Endothelial cell of umbilical vein (primary cell): ENCODE measurements at regions not wholly inside any gene's neighbourhood (a gene's known extent, or its start where the extent isn't known, plus 50 kb on each side); places are given as distances from the start of the nearest gene placed in this dataset.
"Not testable (repeated sequence)": the region's sequence is repeated elsewhere in the genome, so short reads cannot be mapped to it uniquely, and the experiment has no call there.

Experiments used
- BruUV-seq: library from RNA; stranded (reverse); fragments of 400-500 nt; replicated peaks from 2 replicates; lab custom pipeline; 2021; lab: Mats Ljungman, UMichigan
- CTCF ChIA-PET: fragments of 300-600, 350-600 bp; sonication (Branson Sonifier 250); formaldehyde crosslinking; loops from one replicate; lab custom pipeline; 2021; ENCODE audit warnings: antibody characterized with exemption, inconsistent platforms; lab: Charles Lee
- POLR2A ChIA-PET: fragments of 300-600, 350-600 bp; sonication (Branson Sonifier 250); formaldehyde crosslinking; loops from one replicate; lab custom pipeline; 2021; ENCODE audit warnings: antibody characterized with exemption, inconsistent platforms; lab: Charles Lee
- DNase-seq: peaks from one replicate; pipeline ENCODE4 v3.0.0-alpha.2; 2011; ENCODE audit warnings: low read depth, low spot score
- FAIRE-seq: peaks from 2 replicates; lab custom pipeline; 2011; peaks lifted over from hg19 to GRCh38; lab: Jason Lieb, UNC
- H2AFZ ChIP-seq: 2 replicates; pipeline ENCODE4 v1.6.0; 2012; ENCODE audit warnings: low read depth, low read length, control low read depth, inconsistent platforms
- H3K27ac ChIP-seq: 2 replicates; pipeline ENCODE4 v1.5.1; 2011; ENCODE audit warnings: low read depth, mild to moderate bottlenecking, control low read depth, low read length, moderate library complexity; ENCODE audit not compliant: insufficient read depth
- H3K27me3 ChIP-seq, 2 experiments: 2 replicates each; pipeline versions ENCODE4 v1.6.0 to v1.6.1; 2011; ENCODE audit warnings: low read length in 2 of 2, mixed read lengths in 1 of 2; ENCODE audit not compliant: control insufficient read depth in 2 of 2, insufficient read depth in 2 of 2
- H3K36me3 ChIP-seq, 2 experiments: 2 replicates in 1 of 2; 3 replicates in 1 of 2; pipeline ENCODE4 v1.5.1; 2011; ENCODE audit warnings: low read length in 2 of 2, mild to moderate bottlenecking in 1 of 2, moderate library complexity in 1 of 2; ENCODE audit not compliant: control insufficient read depth in 2 of 2, insufficient read depth in 2 of 2; ENCODE audit errors: extremely low read depth in 1 of 2
- H3K4me1 ChIP-seq: 3 replicates; pipeline ENCODE4 v1.5.1; 2011; ENCODE audit warnings: mild to moderate bottlenecking, low read length; ENCODE audit not compliant: control insufficient read depth, insufficient read depth; ENCODE audit errors: extremely low read depth
- H3K4me2 ChIP-seq: 2 replicates; pipeline ENCODE4 v1.6.1; 2011; ENCODE audit warnings: low read length, control low read depth, mixed read lengths; ENCODE audit not compliant: insufficient read depth
- H3K4me3 ChIP-seq, 3 experiments: fragments of 200-600 bp in 1 of 3; sonication (generic), shearing (Covaris generic) in 1 of 3; replicated peaks in 1 of 3; 2 replicates each; pipeline ENCODE4 v1.5.1; 2011 to 2016; ENCODE audit warnings: control low read depth in 3 of 3, low read length in 3 of 3, mild to moderate bottlenecking in 2 of 3, inconsistent platforms in 1 of 3, low read depth in 1 of 3, moderate library complexity in 1 of 3; ENCODE audit not compliant: insufficient read depth in 1 of 3
- H3K79me2 ChIP-seq: 2 replicates; pipeline ENCODE4 v1.6.0; 2012; ENCODE audit warnings: low read length, inconsistent platforms; ENCODE audit not compliant: control insufficient read depth, insufficient read depth
- H3K9ac ChIP-seq: replicated peaks from 2 replicates; pipeline ENCODE3; 2011; ENCODE audit warnings: low read length, control low read depth; ENCODE audit not compliant: insufficient read depth; ENCODE audit errors: extremely low read depth
- H3K9me1 ChIP-seq: replicated peaks from 3 replicates; pipeline ENCODE4 v1.6.0; 2011; ENCODE audit warnings: mild to moderate bottlenecking, low read length; ENCODE audit not compliant: control insufficient read depth, insufficient read depth; ENCODE audit errors: extremely low read depth
- H3K9me3 ChIP-seq: replicated peaks from 2 replicates; pipeline ENCODE4 v1.5.1; 2012; ENCODE audit warnings: low read length, inconsistent platforms; ENCODE audit not compliant: control insufficient read depth, insufficient read depth
- H4K20me1 ChIP-seq: replicated peaks from 2 replicates; pipeline ENCODE3; 2011; ENCODE audit warnings: mild to moderate bottlenecking, low read length; ENCODE audit not compliant: control insufficient read depth, insufficient read depth; ENCODE audit errors: extremely low read depth
- EZH2 ChIP-seq: IDR thresholded peaks from 2 replicates; pipeline ENCODE4 v1.6.1; 2012; ENCODE audit warnings: borderline replicate concordance, low read depth, mild to moderate bottlenecking, moderate library complexity, low read length, inconsistent platforms; ENCODE audit not compliant: severe bottlenecking
- FOS ChIP-seq: IDR thresholded peaks from 2 replicates; pipeline ENCODE4 v1.6.1; 2011; ENCODE audit warnings: mild to moderate bottlenecking, low read length, moderate library complexity, borderline replicate concordance; ENCODE audit not compliant: insufficient read depth
- GATA2 ChIP-seq: IDR thresholded peaks from 2 replicates; pipeline ENCODE4 v1.7.0; 2011; ENCODE audit warnings: low read depth, mild to moderate bottlenecking, moderate library complexity, mixed read lengths, low read length; ENCODE audit not compliant: insufficient read length, insufficient read depth
- JUN ChIP-seq: IDR thresholded peaks from 2 replicates; pipeline ENCODE4 v1.6.1; 2011; ENCODE audit warnings: borderline replicate concordance, low read depth; ENCODE audit not compliant: insufficient read length, insufficient read depth
- MAX ChIP-seq: IDR thresholded peaks from 2 replicates; pipeline ENCODE4 v1.6.1; 2011; ENCODE audit not compliant: insufficient read depth, insufficient read length
- MYC ChIP-seq: IDR thresholded peaks from one replicate; pipeline ENCODE4 v1.6.1; 2011; ENCODE audit warnings: mild to moderate bottlenecking, low read depth, low read length
- POLR2A ChIP-seq: IDR thresholded peaks from 2 replicates; pipeline ENCODE4 v1.6.1; 2012; ENCODE audit warnings: low read depth, mild to moderate bottlenecking, control low read depth, low read length
- POLR2AphosphoS5 ChIP-seq: IDR thresholded peaks from 2 replicates; pipeline ENCODE4 v1.6.1; 2012; ENCODE audit warnings: low read depth, mild to moderate bottlenecking, control low read depth, low read length, moderate library complexity; ENCODE audit not compliant: insufficient read depth
- dilution Hi-C: fragments of 300-500 bp; cut with MboI; formaldehyde crosslinking; loops from one replicate; pipeline ENCODE4 v1.15.0; 2019; ENCODE audit warnings: low sequenced_read_pairs; ENCODE audit not compliant: extremely low pct_ligation_motif_present
- intact Hi-C: fragments of 100-400 bp; cut with micrococcal nuclease; formaldehyde crosslinking; loops from one replicate; pipeline ENCODE4 v1.10.0; 2022
- TF ChIP-seq, protein P1 (sequence below), 2 donors: IDR thresholded peaks; 1 replicate in 1 of 2; 2 replicates in 1 of 2; pipeline ENCODE4 v1.5.1; 2011; ENCODE audit warnings: low read length in 2 of 2, mild to moderate bottlenecking in 2 of 2, moderate library complexity in 2 of 2, control low read depth in 1 of 2, inconsistent platforms in 1 of 2, low read depth in 1 of 2; ENCODE audit not compliant: insufficient read depth in 1 of 2; ENCODE audit errors: extremely low read depth in 1 of 2

GRCh38 chr11:13551834-13552233 is 56.0 kb upstream of the PTH start:
- TF ChIP-seq JUN (no peak), MAX (no peak), FOS (no peak), POLR2A (no peak)
- Histone ChIP-seq H3K9ac (no peak overlapping the region), H3K4me2 (no peak overlapping the region), H3K4me3 (no peak overlapping the region), H3K9me1 (no peaks in the 10 kb centered on the region), H3K79me2 (no peaks in the 10 kb centered on the region), H2AFZ (no peak overlapping the region), H3K27me3 (no peaks in the 10 kb centered on the region), H3K4me1 (no peaks in the 10 kb centered on the region), H3K9me3 (no peaks in the 10 kb centered on the region), H3K36me3 (no peaks in the 10 kb centered on the region), H4K20me1 (no peaks in the 10 kb centered on the region), H3K27ac (no peak overlapping the region)
- DNase-seq (no peak), FAIRE-seq (no peak)
- CTCF ChIA-PET: no interaction called here
- dilution Hi-C loops: no loop called here
- intact Hi-C loops: no loop called here
- POLR2A ChIA-PET: no interaction called here
- no TSS peak for BruUV-seq

DNA sequence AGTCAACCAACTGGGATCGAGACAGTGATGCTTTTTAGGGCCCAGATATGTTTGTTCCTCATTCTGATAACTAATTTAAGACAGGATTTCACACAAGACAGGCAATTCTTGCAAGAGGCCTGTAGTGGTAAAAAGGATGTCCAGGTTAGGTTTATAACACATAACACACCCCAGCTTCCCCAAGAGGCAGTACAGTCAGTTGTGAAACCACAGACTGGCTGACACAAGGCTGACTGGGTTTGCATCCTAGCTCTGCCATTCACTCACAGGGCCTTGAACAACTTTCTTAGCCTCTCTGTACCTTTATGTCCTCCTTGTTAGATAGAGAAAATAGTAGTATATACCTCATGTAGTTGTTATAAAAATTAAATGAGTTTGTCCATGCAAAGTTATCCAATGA is 55.0 kb upstream of the PTH start:
- H3K36me3 ChIP-seq: no peaks in the 10 kb centered on the region
- no peaks in the 10 kb centered on the region for H3K27me3 ChIP-seq
- H3K4me3 ChIP-seq: no peak overlapping the region
- DNase-seq (no peak), FAIRE-seq (no peak)
- H3K9me3 ChIP-seq: no peaks in the 10 kb centered on the region
- POLR2A ChIA-PET: no interaction called here
- intact Hi-C loops: no loop called here
- no peaks in the 10 kb centered on the region for H3K79me2 ChIP-seq
- H3K9ac ChIP-seq: no peak overlapping the region
- H3K4me1 ChIP-seq: no peaks in the 10 kb centered on the region
- no peak for TF ChIP-seq MAX
- no peak for TF ChIP-seq EZH2
- TF ChIP-seq MYC: no peak
- TF ChIP-seq POLR2AphosphoS5: no peak
- no peak for TF ChIP-seq POLR2A
- no peak for TF ChIP-seq JUN
- TF ChIP-seq GATA2: no peak
- TF ChIP-seq FOS: no peak
- TF ChIP-seq, protein P1, sequence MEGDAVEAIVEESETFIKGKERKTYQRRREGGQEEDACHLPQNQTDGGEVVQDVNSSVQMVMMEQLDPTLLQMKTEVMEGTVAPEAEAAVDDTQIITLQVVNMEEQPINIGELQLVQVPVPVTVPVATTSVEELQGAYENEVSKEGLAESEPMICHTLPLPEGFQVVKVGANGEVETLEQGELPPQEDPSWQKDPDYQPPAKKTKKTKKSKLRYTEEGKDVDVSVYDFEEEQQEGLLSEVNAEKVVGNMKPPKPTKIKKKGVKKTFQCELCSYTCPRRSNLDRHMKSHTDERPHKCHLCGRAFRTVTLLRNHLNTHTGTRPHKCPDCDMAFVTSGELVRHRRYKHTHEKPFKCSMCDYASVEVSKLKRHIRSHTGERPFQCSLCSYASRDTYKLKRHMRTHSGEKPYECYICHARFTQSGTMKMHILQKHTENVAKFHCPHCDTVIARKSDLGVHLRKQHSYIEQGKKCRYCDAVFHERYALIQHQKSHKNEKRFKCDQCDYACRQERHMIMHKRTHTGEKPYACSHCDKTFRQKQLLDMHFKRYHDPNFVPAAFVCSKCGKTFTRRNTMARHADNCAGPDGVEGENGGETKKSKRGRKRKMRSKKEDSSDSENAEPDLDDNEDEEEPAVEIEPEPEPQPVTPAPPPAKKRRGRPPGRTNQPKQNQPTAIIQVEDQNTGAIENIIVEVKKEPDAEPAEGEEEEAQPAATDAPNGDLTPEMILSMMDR (IDR thresholded peaks at IDR 0.05; ENCODE audit: extremely low read depth in 1 of 2, insufficient read depth in 1 of 2, low read depth in 1 of 2, low read length in 2 of 2): no peak
- BruUV-seq: no TSS peak
- no peaks in the 10 kb centered on the region for H4K20me1 ChIP-seq
- no peaks in the 10 kb centered on the region for H3K9me1 ChIP-seq
- dilution Hi-C loops: no loop called here
- CTCF ChIA-PET: no interaction called here
- H2AFZ ChIP-seq: no peak overlapping the region
- H3K4me2 ChIP-seq: no peak overlapping the region
- H3K27ac ChIP-seq: no peak overlapping the region

GRCh38 chr11:13546092-13546491 is 50.3 kb upstream of the PTH start:
- BruUV-seq, H3K4me1 ChIP-seq, POLR2A ChIA-PET, H4K20me1 ChIP-seq, DNase-seq, intact Hi-C loops, dilution Hi-C loops, H2AFZ ChIP-seq, H3K27ac ChIP-seq, H3K9ac ChIP-seq, H3K9me3 ChIP-seq, H3K4me2 ChIP-seq, H3K9me1 ChIP-seq, FAIRE-seq, H3K79me2 ChIP-seq, CTCF ChIA-PET, H3K27me3 ChIP-seq, H3K4me3 ChIP-seq, H3K36me3 ChIP-seq: not testable (repeated sequence)
